ENCODE measurements at regions not wholly inside any gene's neighbourhood (a gene's known extent, or its start where the extent isn't known, plus 50 kb on each side); places are given as distances from the start of the nearest gene placed in this dataset.

DNA sequence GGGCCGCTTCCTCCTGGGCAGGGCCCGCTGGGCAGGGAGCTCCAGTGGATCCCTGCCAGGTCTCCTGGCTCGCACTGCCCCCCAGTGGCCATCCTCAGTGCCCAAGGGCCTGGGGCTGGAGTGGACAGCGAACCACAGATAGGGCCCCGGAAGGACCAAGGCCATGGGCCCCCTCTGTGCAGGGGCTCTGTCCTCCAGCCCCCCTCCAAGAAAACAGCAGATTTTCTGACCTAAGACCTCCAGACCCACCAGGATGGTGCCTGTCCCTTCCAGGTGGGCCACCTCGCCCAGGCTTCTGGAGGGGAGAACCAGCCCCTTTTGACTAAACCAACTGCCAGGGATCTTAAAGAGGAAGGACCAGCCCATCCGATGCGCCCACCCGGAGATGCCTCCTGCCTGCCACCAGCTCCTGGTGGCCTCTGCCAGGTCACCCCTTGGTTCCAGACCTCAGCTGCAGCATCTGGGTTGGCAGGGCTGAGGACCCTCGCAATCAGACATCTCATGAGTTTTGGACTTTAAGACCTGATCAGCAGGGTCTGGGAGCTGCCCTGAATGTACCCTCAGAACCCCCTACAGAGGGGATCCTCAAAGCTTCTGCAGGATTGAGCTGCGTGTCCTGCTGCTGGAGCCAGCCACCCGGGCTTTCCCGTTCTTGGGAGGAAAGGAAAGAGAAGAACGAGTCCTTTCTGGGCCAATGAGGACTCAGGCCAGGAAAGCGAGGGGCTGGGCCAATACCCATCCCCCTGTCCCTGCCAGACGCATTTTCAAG is 325.8 kb upstream of the DIO3 start (continued):
- TF ChIP-seq, protein P1, sequence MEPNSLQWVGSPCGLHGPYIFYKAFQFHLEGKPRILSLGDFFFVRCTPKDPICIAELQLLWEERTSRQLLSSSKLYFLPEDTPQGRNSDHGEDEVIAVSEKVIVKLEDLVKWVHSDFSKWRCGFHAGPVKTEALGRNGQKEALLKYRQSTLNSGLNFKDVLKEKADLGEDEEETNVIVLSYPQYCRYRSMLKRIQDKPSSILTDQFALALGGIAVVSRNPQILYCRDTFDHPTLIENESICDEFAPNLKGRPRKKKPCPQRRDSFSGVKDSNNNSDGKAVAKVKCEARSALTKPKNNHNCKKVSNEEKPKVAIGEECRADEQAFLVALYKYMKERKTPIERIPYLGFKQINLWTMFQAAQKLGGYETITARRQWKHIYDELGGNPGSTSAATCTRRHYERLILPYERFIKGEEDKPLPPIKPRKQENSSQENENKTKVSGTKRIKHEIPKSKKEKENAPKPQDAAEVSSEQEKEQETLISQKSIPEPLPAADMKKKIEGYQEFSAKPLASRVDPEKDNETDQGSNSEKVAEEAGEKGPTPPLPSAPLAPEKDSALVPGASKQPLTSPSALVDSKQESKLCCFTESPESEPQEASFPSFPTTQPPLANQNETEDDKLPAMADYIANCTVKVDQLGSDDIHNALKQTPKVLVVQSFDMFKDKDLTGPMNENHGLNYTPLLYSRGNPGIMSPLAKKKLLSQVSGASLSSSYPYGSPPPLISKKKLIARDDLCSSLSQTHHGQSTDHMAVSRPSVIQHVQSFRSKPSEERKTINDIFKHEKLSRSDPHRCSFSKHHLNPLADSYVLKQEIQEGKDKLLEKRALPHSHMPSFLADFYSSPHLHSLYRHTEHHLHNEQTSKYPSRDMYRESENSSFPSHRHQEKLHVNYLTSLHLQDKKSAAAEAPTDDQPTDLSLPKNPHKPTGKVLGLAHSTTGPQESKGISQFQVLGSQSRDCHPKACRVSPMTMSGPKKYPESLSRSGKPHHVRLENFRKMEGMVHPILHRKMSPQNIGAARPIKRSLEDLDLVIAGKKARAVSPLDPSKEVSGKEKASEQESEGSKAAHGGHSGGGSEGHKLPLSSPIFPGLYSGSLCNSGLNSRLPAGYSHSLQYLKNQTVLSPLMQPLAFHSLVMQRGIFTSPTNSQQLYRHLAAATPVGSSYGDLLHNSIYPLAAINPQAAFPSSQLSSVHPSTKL (CRISPR knock-in tag; IDR thresholded peaks at IDR 0.05) = peak; percentile 46
- TF ChIP-seq, protein P2, sequence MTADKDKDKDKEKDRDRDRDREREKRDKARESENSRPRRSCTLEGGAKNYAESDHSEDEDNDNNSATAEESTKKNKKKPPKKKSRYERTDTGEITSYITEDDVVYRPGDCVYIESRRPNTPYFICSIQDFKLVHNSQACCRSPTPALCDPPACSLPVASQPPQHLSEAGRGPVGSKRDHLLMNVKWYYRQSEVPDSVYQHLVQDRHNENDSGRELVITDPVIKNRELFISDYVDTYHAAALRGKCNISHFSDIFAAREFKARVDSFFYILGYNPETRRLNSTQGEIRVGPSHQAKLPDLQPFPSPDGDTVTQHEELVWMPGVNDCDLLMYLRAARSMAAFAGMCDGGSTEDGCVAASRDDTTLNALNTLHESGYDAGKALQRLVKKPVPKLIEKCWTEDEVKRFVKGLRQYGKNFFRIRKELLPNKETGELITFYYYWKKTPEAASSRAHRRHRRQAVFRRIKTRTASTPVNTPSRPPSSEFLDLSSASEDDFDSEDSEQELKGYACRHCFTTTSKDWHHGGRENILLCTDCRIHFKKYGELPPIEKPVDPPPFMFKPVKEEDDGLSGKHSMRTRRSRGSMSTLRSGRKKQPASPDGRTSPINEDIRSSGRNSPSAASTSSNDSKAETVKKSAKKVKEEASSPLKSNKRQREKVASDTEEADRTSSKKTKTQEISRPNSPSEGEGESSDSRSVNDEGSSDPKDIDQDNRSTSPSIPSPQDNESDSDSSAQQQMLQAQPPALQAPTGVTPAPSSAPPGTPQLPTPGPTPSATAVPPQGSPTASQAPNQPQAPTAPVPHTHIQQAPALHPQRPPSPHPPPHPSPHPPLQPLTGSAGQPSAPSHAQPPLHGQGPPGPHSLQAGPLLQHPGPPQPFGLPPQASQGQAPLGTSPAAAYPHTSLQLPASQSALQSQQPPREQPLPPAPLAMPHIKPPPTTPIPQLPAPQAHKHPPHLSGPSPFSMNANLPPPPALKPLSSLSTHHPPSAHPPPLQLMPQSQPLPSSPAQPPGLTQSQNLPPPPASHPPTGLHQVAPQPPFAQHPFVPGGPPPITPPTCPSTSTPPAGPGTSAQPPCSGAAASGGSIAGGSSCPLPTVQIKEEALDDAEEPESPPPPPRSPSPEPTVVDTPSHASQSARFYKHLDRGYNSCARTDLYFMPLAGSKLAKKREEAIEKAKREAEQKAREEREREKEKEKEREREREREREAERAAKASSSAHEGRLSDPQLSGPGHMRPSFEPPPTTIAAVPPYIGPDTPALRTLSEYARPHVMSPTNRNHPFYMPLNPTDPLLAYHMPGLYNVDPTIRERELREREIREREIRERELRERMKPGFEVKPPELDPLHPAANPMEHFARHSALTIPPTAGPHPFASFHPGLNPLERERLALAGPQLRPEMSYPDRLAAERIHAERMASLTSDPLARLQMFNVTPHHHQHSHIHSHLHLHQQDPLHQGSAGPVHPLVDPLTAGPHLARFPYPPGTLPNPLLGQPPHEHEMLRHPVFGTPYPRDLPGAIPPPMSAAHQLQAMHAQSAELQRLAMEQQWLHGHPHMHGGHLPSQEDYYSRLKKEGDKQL (CRISPR knock-in tag; IDR thresholded peaks at IDR 0.05; ENCODE audit: low read depth) = no peak
- TF ChIP-seq, protein P3, sequence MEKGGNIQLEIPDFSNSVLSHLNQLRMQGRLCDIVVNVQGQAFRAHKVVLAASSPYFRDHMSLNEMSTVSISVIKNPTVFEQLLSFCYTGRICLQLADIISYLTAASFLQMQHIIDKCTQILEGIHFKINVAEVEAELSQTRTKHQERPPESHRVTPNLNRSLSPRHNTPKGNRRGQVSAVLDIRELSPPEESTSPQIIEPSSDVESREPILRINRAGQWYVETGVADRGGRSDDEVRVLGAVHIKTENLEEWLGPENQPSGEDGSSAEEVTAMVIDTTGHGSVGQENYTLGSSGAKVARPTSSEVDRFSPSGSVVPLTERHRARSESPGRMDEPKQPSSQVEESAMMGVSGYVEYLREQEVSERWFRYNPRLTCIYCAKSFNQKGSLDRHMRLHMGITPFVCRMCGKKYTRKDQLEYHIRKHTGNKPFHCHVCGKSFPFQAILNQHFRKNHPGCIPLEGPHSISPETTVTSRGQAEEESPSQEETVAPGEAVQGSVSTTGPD (CRISPR knock-in tag; IDR thresholded peaks at IDR 0.05) = no peak
- TF ChIP-seq, protein P4, sequence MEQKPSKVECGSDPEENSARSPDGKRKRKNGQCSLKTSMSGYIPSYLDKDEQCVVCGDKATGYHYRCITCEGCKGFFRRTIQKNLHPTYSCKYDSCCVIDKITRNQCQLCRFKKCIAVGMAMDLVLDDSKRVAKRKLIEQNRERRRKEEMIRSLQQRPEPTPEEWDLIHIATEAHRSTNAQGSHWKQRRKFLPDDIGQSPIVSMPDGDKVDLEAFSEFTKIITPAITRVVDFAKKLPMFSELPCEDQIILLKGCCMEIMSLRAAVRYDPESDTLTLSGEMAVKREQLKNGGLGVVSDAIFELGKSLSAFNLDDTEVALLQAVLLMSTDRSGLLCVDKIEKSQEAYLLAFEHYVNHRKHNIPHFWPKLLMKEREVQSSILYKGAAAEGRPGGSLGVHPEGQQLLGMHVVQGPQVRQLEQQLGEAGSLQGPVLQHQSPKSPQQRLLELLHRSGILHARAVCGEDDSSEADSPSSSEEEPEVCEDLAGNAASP (CRISPR knock-in tag; IDR thresholded peaks at IDR 0.05; ENCODE audit: borderline replicate concordance) = peak; percentile 66; the same call in 1 of the 2 replicates
- no peak for TF ChIP-seq MZF1 (CRISPR knock-in tag; IDR thresholded peaks at IDR 0.05; ENCODE audit: borderline replicate concordance)
- no peak for TF ChIP-seq KDM6A (CRISPR knock-in tag; IDR thresholded peaks at IDR 0.05; ENCODE audit: low read depth)
- TF ChIP-seq NFYC (CRISPR knock-in tag; IDR thresholded peaks at IDR 0.05) = no peak
- TF ChIP-seq, protein P5, sequence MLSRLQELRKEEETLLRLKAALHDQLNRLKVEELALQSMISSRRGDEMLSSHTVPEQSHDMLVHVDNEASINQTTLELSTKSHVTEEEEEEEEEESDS (CRISPR knock-in tag; IDR thresholded peaks at IDR 0.05; ENCODE audit: borderline replicate concordance) = no peak
- no peak for TF ChIP-seq ATM (IDR thresholded peaks at IDR 0.05; ENCODE audit: borderline replicate concordance)
- 0 out of 2 replicates have a peak, but pooled peaks have one; percentile 20 for TF ChIP-seq MIXL1 (CRISPR knock-in tag; IDR thresholded peaks at IDR 0.05)
- no peak for TF ChIP-seq NCOA1 (CRISPR knock-in tag; IDR thresholded peaks at IDR 0.05)
- no peak for TF ChIP-seq SRSF4 (IDR thresholded peaks at IDR 0.05; ENCODE audit: low read depth, low read length, poor library complexity, severe bottlenecking)
- no peak for TF ChIP-seq FOXO1 (CRISPR knock-in tag; IDR thresholded peaks at IDR 0.05)
- TF ChIP-seq EEA1 (CRISPR knock-in tag; IDR thresholded peaks at IDR 0.05; ENCODE audit: borderline replicate concordance) = no peak
- no peak for TF ChIP-seq ZNF224 (CRISPR knock-in tag; IDR thresholded peaks at IDR 0.05)
- TF ChIP-seq ZNF3 (CRISPR knock-in tag; IDR thresholded peaks at IDR 0.05) = no peak
- TF ChIP-seq SKI (IDR thresholded peaks at IDR 0.05; ENCODE audit: partially characterized antibody) = no peak
